ENCODE measurements at regions not wholly inside any gene's neighbourhood (a gene's known extent, or its start where the extent isn't known, plus 50 kb on each side); places are given as distances from the start of the nearest gene placed in this dataset.
"Not testable (repeated sequence)": the region's sequence is repeated elsewhere in the genome, so short reads cannot be mapped to it uniquely, and the experiment has no call there.

DNA sequence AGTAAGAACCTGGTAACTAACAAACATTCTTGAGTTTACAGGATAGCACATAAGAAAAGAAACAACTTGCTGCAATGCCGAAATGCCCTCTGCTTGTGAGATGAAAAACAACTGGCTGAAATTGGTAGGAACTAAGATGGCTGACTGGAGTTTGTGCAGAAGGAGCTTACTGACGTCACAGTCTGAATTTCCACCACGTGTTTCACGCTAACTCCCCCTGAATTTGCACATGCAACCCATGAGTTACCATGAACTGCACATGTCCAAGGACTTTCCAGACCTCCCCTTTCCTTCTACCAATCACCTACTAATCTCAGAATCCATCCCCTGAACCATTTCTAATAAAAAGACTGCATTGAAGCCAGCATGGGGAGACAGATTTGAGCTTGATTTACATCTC, 86.3 kb upstream of the KCND2 start:
- no peak for DNase-seq (ENCODE audit: low spot score)

DNA sequence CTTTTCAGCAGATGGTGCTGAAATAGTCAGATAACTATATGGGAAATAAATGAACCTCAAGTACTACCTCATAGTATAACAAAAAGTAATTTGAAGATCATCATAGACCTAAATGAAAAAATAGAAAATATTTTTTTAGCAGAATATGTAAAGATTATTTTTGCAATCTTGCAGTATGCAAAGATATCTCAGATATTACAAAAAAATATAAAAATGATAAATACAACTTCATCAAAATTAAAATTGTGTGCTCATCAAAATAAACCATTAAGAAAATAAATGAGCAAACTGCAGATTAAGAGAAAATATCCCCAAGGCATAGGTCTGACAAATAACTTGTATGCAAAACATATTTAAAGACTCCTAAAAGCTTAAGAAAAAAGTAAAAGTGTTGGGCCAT, 83.4 kb upstream of the KCND2 start:
- no peak for DNase-seq (ENCODE audit: low spot score)

DNA sequence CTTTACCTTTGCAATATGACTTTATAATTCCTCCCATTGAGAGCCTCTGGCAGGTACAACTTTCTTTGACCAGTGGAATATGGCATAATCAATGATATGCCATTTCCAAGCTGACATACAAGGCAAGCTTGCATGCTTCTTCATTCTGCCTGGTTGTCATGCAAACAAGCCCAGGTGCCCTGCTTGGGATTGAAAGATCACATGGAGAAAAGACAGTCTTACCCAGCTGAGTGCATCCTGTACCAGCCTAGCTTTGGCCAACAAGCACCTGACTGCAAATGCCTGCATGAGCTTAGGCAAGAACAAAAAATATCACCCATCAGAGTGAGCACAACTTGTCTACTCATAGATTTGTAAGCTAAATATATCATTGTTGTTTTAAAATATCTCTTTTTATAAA, 82.9 kb upstream of the KCND2 start:
- no peak for DNase-seq (ENCODE audit: low spot score)

DNA sequence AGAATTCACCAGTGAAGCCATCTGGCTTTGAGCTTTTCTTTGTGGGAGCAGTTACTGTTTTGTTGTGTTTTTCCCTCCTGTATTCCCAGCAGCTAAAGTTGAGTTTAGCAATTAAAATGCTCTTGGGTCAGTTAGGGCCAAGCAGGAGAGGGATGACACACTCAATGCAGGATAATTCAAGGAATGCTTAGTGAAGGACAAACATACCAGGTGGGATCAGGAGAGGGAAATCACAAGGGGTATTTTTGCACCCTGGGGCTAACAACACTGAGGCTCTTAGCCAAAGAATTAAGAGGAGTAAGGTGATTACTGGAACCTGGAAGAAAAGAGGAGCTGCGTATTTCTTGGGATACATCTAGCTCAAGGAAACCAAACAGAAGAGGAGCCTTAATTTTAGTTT, 82.4 kb upstream of the KCND2 start:
- no peak for DNase-seq (ENCODE audit: low spot score)

DNA sequence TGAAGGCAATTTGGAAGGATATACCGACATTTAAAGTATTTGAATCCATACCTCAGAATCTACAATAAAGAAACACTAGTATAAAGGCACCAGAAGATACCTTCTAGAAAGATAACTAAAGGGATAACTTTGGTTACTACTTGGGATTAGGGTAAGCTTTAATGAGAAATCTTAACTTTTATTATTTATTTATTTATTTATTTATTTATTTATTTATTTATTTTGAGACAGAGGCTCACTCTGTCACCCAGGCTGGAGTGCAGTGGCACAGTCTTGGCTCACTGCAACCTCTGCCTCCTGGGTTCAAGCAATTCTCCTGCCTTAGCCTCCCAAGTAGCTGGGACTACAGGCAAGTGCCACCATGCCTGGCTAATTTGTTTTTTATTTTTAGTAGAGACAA, 81.6 kb upstream of the KCND2 start:
- not testable (repeated sequence) for DNase-seq (ENCODE audit: low spot score)

DNA sequence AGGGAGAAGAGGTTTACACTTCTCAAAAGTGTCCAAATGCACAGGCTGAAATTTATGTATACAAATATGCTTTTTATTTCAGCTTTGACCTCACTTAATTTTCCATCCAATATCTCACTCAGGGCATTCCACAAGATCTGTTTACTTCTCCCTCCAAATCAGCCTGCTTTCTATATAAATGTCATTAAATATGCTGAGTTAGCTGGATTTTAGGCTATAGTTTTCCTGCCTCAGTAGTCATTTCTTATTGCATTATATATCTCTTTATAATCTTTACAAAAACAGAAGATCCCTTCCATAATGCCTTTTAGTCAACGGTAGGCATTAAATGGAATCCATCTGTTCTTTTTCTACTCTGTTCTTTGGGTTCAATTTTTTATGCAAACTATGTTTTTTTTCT, 71.7 kb upstream of the KCND2 start:
- DNase-seq (ENCODE audit: low spot score) = no peak

DNA sequence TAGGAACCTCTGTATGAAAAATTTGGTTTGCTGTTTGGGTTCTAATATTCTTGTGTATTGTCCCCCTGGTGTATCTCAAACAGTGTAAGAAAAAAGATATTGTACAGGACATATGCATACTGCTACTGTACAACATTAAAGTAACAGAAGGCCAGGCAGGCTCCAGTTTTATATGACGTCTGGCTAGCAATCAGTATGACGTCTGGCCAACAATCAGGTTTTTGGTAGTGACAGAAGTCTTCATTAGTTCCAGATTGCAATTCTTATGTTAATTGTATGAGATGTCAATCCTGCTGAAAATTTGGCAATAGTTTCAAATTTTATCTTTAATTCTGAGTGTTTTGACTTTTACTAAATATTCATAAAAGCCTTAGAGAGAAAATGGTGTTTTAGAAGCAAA, 67.9 kb upstream of the KCND2 start:
- DNase-seq (ENCODE audit: low spot score) = no peak

DNA sequence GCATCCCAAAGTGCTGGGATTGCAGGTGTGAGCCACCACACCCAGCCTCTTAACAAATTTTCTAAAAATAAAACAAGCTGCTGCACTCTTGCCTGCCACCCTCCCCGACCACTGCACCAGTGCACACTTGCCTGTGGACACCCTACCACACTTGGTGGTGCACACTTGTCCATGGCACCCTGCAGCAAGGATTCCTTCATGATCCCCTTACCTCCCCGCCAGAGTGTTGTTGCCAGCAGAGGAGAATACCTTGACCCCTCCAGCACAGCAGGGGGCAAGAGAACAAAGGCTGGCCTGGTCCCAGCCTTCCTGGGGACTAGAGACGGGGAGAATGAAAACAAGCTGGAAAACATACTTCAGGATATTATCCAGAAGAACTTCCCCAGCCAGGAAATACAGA, 65.9 kb upstream of the KCND2 start:
- no peak for DNase-seq (ENCODE audit: low spot score)

DNA sequence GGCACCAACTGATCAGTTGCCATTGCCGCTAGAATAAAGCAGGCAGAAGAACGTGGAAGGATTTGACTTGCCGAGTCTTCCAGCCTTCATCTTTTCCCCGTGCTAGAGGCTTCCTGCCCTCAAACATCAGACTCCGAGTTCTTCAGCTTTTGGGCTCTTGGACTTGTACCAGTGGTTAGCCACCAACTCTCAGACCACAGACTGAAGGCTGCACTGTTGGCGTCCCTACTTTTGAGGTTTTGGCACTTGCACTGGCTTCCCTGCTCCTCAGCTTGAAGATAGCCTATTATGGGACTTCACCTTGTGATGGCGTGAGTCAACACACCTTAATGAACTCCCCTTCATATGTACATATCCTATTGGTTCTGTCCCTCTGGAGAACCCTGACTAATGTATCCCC, 57.3 kb upstream of the KCND2 start:
- no peak for DNase-seq (ENCODE audit: low spot score)

DNA sequence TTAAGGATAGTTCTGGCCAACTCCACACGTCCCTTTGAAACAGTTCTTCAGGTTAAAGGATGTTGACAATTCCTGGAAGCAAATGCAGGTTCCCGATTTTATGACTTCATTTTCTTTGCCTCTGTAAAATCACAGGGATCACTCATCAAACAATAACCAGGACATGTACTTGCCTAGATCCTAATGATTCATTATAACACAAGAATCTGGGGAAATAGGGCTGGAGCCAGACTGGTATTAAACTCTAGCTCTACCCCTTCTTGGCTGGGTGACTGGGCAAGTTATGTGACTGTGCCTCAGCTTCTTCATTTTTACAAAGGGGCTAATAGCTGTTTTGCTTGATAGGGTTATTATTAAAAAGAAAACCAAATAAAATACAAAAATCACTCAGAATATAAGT, 56.0 kb upstream of the KCND2 start:
- DNase-seq (ENCODE audit: low spot score) = no peak

DNA sequence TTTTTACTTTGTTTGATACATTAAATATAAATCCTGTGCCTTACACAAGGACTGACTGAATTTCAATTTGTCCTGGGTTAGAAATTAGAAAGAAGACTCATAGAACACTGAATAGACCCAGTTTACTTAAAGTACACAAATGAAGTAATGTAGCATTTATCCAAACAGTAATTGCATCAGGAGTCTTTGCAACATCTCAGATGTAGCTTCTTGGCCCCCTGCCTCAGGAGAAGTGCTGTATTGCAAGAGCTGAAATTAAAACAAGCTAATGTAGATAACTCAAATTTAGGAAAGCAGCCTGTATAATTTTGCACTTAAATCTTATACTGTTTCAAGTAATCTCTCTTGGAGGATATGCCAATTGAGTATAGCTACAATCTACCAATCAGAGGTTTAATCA, 54.3 kb upstream of the KCND2 start:
- DNase-seq (ENCODE audit: low spot score) = no peak

DNA sequence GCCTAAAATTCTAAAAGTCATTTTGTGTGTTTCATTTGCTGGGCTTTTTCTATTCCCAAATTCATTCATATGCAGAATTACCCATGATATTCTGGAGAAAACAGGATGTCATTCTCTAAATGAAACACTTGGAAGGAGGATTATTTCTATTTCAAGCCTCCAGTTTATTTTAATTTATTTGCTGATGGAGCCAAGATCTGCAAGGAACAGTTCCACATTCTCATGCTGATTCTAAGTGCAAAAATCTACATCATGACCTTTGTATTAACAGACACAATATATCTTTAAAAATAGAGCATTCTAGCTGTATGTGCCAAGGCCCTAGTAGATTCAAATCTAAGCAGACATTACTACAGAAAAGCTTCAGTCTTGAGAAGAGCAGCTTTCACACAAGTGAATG, 51.3 kb upstream of the KCND2 start:
- DNase-seq (ENCODE audit: low spot score) = no peak
